NCI-H2029 treated with DMSO at 0.1 percent for 48 hours (cell line): ENCODE measurements at regions not wholly inside any gene's neighbourhood (a gene's known extent, or its start where the extent isn't known, plus 50 kb on each side); places are given as distances from the start of the nearest gene placed in this dataset.

Source experiments
- DNase-seq: peaks from one replicate; lab custom pipeline; 2025; lab: John Stamatoyannopoulos, UW

DNA sequence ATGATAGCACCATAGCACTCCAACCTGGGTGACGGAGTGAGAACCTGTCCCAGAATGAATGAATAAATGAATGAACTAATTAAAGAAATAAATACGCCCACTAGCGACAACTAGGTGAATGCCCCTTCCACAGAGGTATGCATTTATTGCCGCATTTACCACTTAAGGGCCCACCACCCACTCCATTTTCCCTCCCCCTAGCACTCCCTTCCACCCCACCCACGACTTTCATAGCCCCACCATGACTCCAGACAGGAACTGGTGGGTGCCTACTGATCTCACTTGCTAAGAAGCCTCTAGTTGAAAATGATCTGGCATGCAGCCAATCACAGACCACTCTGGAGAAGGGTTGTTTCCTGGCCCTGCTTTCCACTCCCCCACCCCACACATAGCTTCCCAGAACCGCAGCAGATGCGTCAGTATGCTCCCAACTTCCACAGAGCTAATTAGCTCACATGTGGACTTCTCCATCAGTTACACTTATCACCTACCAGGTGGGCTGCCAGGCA is 167.6 kb downstream of the WT1 start:
- no peak for DNase-seq

DNA sequence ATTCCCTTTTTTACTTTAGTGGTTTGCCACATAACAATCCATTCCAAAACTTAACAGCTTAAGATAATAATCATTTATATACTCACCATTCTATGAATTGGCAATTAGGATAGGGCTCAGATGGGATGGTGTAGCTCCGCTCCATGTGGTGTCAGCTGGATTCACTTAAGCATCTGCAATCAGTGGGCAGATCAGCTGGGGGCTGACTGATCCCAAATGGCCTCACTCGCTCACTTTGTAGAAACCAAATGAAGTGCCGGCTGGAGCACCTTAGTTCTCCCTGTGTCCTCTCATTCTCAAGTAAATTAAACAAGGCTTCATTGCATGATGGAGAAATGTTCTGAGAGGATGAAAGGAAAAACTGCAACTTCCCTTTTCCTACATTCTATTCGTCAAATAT is 161.4 kb downstream of the WT1 start:
- DNase-seq = no peak

DNA sequence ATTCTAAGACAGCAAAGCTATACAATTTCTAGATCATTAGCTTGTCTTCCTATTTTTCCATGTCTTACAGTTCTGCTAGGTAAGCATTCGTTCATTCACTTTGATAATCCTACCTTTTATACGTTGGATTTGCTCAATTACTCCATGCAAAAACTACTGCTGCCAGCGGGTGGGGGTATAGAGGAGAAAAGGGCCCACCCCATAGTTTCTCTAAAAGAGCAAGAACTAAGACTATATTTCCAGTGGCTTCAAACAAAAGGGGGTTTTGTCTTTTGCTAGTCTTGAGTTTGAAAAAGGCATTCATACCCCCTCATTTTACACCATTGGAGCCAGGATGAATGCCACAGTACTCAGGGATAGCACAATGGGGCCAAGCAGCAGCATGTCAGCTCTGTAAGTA is 155.7 kb downstream of the WT1 start:
- DNase-seq = no peak

DNA sequence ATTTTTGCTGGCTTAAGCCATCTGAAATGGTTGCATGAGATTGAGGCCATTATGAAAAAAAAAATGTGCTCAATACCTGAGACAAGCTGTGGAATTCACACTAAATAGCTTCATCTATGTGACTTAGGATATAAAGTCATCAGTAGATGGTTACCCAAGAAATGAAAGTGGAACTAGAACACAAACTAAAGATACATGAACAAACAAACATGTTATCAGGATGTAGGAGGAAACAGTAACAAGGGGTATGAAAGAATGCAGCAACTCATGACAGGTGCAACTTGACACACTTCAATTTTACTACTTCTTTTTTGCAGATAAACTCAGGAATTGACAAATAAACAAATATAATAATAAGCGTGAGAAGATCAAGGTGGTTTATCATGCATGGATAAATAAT is 155.0 kb downstream of the WT1 start:
- DNase-seq = no peak

DNA sequence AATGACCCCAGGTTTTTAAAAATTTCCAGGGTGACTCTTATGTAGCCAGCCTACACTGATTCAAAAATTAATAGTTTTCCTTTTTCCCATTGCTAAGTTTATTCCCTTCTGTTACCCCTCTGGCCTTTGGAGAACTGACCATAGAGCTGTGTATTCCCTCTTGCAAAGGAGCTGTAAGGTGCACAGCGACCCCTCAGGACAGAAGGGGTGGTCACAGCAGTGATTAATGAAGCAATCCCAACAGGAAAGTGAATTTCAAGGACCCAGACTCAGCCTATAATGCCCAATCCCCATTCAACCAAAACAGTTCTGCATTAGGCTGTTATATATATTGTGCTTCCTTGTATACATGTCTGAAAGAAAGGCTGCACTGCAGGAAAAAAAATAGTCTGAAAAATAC is 147.1 kb downstream of the WT1 start:
- no peak for DNase-seq

DNA sequence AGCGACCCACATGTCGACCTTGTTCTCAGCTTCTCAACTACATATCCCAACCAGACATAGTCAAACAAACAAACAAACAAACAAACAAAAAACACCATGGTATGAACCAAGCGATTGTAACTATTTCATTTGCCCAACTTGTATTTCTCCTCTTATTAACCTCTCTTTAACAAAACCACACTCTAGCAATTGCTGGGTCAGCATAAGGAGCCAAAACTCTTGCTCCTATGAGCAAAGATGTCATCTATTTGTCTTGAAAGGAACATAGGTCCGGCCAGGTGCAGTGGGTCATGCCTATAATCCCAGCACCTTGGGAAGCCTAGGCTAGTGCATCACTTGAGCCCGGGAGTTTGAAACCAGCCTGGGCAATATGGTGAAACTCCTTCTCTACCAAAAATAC is 145.6 kb downstream of the WT1 start:
- no peak for DNase-seq

DNA sequence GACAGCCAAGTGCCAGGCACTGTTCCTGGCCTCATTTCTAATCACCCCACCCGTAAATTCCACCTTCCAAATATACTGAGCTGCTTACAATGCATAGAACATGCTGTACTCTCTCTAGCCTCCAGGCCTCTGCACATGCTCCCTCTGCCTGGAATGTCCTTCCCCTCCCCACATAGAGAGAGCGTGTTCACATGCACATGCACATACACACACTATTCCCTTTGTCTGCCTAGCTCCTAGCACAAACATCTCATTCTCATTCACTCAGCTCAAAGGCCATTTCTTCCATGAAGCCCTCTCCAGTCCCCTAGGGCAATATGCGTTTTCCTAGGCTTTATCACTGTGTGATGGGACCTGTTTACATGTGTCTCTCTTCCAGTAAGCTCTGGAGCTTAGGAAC is 144.6 kb downstream of the WT1 start:
- DNase-seq = no peak

DNA sequence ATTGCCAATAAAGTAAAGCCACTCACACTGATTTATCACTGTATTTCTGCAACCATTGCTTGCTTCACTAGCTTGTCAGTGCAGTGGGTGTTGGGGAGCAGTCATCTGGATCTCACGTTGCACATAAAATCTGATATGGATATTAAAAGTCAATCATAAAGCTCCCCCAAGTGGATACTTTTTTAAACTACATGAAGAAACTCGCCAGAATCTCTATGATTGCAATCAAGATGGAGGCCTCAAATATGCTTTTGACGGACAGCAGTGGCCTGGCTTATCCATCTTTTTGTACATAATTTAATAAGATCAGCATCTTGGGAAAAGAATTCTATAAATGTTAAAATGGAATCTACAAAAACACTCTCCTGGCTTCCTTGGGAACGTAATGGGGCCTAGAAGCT is 137.7 kb downstream of the WT1 start:
- no peak for DNase-seq

DNA sequence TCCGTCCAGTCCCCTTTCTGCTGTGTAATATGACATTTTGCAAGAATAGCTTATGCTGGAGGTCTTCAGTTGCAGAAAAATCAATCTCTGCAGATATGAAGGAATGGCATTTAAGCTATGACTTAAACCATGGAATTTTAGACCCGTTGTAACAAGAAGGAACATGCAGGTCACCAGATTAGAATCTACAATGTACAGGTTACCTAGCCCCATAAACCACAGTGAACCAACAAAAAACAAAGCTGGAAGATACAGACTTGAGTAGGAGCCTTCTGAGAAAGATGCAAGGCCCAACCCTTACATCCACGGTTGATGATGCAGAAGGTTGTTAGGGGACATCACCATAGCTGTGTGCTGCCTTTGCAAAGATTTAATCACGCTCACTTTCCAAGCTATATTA is 132.5 kb downstream of the WT1 start:
- DNase-seq = no peak

DNA sequence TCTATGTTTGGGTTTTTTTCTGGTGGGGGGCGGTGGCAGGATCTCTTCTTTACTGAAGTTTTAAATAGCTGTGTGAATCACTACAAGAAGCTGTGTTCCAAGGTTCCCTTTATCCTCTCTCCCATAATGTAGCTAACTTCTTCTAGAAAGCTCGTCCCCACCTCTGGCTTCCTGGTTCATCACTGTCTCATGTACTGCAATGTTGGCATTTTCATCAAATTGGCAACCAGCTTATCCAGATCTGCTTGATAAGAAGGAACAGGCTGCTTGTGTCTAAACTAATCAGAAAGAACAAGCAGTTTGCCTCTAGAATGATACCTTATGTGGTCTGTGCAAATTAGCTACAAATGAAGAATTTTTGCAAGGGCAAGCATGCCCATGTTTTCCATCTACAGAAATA is 130.8 kb downstream of the WT1 start:
- DNase-seq = no peak

DNA sequence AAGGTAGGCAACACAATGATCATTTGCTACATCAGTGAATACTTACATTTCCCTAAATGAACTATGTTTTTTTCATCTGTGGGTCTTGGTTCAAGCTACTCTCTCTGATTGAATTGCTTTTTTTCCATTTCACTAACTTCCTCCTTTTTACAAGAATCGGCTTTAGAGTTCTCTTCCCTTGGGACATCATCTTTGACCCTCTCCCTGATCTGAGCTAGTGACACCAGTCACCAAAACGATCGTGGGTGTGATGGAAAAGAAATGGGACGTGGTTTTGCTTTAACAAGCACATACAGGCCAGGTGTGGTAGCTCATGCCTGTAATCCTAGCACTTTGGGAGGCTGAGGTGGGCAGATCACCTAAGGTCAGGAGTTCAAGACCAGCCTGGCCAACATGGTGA is 129.9 kb downstream of the WT1 start:
- DNase-seq = no peak

DNA sequence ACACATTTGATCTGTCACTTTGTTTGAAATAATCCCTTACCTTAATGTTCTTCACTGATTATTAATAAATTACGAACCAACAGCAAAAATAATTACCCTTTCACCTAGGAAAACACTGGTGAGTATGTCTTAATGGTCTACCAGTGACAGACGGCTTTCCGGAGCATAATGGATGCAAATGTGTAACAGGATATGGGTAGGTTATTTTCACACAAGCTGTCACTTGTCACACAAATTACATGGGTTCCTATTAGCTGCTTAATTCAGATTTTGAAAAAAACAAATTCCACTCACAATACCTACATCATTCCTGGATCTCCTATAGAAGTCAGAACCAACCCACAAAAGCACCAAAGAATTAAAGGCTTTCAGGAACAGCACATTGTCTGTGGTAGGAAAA is 127.9 kb downstream of the WT1 start:
- no peak for DNase-seq

DNA sequence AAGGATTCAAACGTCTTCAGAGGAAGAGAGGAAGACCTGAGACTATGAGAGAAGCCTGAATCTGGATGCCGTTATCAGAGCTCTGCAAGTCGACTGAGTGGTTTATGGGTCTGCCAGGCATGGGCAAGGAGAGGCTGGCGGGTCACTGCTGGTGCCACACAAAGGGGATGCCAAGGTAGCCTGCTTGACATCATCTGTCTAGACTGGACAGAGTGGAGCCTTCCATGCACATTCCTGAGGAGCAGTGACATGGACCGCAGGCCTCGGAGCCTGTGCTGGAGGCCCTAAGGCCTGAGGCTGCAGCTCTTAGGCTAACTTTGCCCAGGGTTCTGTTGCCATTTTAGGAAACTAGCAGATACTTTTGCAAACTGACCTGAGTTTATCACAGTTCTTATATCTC is 127.4 kb downstream of the WT1 start:
- no peak for DNase-seq

DNA sequence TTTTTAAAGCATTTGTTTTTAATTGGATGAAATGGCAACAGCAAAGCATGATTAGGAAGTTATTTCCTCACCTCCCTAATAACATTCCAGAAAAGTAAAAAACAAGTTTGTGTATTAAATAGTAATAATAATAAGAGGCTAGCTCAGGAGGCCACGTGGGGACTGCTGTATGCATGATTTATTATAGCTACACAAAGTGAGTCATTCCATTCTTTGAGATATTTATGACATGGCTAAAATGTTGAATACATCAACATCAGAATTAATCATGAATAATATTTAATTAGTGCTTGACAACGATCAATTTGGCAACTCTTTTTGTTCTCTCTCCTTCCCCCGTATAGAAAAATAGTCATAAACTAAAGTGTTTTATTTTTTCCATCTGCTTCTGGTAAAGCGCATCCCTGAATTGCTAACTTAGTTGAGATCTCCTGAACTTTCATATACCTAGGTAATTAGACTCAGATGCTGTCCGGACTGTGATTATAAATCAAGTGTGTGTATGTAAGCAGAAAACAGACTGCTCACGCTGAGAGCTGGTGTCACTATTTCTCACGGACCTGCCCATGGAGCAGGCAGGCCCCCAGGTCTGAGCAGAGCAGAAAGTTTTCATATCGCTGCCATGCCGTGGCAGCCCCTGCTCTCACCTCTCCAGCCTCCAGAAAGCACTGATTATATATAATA is 125.7 kb downstream of the WT1 start:
- no peak for DNase-seq

DNA sequence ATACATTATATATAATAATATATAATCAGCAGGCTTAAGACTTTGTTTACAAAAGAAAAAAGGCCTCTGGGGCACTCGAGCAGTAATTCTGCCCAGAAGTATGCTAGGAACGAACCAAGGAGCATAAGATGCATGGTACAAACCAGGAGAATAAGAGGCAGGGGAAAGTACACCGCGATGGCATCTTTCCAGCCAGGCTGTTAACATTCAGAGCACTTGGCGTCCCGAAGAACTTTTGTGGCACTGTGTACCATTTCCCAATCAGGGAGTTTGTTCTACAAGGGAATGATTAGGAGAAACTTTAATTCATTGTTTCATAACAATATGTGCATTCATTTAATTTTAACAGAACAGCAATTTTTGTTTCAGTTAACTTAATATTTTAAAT is 125.1 kb downstream of the WT1 start:
- no peak for DNase-seq

DNA sequence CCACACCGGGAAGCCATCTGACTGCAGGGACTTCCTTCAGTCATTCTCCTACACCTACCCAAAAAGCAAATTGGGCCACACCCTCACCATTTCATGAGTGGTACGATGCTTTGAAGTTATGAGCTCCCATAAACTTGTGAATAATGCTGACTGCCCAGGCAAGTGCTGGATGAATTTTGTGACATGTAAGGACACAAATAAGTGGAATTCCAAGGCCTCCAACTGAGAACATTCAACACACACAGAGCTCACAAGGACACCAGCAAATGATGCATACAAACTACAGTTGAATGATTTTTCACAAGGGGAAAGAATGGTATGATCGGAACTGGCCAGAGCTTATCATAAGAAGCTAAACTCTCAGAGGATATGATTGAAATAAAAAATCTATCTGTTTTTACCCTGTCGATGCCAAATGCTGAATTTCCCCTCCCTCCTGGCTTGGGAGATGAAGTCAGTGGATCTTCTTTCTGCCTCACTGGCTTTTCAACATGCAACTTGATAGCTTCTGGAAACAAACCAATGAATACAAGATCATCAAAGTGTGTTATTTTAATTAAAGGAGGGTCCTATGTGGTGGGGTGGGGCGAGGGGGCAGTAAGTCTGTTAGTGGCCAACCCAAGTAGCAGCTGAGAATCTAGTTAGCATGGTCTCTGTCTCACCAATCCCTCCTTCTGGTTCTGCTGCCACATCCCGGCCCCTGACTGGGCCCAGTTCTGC is 123.8 kb downstream of the WT1 start:
- DNase-seq = no peak

DNA sequence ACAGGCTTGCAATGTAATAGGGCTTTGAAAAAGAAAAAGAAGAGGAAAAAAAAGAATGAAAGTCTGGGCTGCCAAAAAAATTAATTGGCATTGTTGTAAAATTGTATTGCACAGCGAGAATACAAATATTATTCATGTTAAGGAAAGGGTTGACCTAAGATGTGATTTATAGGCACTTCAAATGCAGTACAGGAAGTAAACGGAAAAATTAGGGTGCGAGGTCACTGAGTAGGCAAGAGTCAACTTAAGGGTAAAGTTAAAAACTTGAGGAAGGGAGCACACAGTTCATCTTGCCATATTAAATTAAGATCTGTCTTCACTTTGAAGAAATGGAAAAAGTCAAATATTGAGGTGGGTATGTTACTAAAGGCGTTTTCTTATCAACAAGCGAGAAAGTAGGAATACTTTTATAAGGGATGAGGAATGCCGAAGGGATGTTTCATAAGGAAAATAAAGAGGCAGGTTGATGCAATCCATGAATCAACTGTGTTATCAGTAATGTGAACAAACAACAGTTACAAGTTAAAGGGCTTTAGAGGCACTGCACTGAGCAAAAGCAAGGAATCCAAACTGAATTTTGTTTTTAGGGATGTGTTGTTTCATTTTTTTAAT is 123.0 kb downstream of the WT1 start:
- no peak for DNase-seq

DNA sequence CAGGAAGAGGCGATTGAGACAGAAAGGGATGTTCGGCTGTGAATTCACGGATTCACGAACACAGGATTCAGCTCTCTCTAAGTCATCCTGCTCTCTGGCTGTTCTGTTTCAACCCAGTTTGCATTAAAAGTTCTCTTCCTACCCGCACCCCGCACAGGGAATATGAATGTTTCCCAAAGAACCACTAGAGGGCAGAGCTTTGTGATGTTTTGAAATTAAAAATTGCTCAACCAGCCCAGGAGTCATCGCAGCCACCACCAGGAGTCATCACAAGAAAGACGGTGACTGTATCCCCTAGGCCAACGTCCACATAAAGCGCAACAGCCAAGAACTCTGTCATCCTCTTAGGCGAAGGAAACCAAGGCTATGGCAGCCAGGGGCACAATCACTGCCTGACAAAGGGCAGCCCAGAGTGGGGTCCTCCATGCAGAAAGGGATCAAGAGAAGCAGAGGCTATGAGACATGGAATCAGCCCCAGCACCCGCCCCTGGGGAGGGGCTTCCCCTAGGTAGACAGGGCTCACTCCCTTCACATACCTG is 122.4 kb downstream of the WT1 start:
- DNase-seq = no peak

DNA sequence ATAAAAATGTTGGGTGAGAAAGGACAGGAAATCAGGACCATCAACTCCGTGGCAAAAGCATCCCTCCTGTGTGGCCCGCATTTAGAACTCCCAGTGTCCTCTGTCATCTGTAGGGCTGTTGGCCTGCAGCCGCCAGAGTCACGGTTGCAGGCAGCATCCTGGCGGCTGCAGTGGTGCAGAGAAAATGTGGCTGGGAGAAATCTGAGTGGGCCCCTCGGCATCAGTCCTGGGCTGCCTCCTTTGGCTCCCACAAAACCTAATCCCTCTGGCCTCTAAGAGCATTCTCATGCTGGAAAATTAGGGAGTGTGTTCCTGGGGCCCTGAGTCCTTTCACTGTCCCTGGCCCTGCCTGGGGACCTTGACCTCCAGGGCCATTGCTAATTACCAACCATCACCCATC is 121.9 kb downstream of the WT1 start:
- DNase-seq = no peak

DNA sequence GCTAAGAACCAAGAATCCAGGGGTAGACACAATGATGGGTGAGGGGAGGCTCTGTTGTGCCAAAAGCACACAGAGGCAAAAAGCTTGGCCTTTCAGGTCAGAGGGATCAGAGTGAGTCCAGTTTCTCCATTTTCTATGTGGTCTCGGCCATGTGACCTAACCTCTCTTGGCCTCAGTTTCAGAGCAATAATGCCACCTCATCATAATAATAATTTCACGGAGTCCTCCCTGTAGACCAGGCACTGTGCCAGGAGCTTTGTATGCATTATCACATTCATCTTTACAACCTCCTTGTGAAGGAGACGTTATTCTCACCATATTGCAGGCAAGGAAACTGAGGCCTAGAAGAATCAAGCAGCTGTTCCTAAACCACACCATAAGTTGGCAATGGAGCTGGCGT is 120.2 kb downstream of the WT1 start:
- DNase-seq = no peak

DNA sequence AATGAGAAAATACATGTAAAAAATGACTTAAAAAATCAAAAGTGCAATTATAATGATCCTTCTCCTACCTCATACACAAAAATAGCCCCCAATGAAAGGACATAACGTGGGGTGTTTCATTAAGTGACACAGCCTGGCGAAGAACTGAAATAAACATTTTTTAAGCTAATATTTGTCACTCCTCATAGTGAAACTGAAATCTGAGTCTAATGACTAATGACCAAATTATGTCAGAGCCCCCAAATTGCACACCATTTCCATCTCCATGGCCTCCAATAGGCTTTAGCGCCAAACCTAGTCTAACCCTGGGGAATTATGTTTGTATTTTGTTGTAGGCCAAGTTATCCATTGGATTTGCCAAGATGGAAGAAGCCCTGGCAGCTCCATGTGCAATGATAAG is 119.1 kb downstream of the WT1 start:
- DNase-seq = no peak

DNA sequence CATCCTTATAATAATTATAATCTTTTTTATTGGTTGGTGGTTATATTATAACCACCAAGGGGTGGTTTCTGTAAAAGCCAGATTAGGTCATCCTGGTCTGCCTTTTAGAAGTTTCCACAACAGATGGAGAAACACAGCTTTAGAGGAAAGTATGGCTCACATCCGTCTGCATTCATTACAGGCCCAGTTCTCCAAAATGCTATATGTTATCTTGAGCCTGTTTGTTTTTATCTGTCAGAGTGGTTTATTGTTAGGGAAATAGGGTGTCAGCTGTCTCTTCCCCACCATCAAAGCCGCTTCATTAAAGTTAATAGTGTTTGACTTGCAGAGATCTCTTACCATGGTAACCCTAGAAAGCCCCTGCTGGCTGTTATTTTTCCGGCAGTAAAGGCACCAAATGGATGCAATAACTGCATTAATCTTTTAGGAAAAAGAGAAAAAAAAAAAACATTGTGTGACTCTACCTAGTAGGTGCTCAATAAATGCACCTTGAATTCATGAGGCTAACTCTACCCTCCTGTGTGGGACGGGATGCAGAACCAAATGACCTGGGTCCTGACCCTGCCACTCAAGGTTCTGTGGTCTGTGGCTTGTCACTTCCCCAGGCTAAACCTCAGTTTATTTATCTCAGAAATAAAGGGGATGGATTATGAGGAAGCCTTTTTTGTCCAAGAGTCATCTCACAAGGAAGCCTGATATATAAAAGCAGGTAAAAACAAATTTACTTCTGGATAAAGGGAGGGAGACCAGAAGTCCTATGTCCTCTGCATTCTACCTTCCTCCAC is 118.3 kb downstream of the WT1 start:
- no peak for DNase-seq
